ENCODE measurements at regions not wholly inside any gene's neighbourhood (a gene's known extent, or its start where the extent isn't known, plus 50 kb on each side); places are given as distances from the start of the nearest gene placed in this dataset.
A peak's percentile ranks its signal among the peaks of the same experiment; 100 is the strongest.

GRCh38 chr18:22538426-22538825 is 120.7 kb upstream of the CTAGE1 start:
- no peak for TF ChIP-seq POLR2A (IDR thresholded peaks at IDR 0.05)
- no peaks in the 10 kb centered on the region for H3K27me3 ChIP-seq
- H3K4me1 ChIP-seq = peaks cover 19 to 20% of the 10 kb centered on the region in 2 donors
- DNase-seq = peak; percentile 9 to 12
- H3K27ac ChIP-seq = no peak overlapping the region
- H3K9me3 ChIP-seq = no peaks in the 10 kb centered on the region
- no peaks in the 10 kb centered on the region for H3K36me3 ChIP-seq
- WGBS, 2 donors = 86 to 87% methylated on average over 5 of the region's 5 CpGs
- intact Hi-C loops (cut with DNase I) = no loop called here
- H3K4me3 ChIP-seq (replicated peaks in 1 of 3) = no peak overlapping the region

- intact Hi-C loops (cut with DNase I) = no loop called here
- no peaks in the 10 kb centered on the region for H3K9me3 ChIP-seq
- H3K36me3 ChIP-seq = no peaks in the 10 kb centered on the region
- no peak overlapping the region for H3K27ac ChIP-seq
- DNase-seq = peak; percentile 20 to 21
- no peaks in the 10 kb centered on the region for H3K27me3 ChIP-seq
- TF ChIP-seq, protein P1, sequence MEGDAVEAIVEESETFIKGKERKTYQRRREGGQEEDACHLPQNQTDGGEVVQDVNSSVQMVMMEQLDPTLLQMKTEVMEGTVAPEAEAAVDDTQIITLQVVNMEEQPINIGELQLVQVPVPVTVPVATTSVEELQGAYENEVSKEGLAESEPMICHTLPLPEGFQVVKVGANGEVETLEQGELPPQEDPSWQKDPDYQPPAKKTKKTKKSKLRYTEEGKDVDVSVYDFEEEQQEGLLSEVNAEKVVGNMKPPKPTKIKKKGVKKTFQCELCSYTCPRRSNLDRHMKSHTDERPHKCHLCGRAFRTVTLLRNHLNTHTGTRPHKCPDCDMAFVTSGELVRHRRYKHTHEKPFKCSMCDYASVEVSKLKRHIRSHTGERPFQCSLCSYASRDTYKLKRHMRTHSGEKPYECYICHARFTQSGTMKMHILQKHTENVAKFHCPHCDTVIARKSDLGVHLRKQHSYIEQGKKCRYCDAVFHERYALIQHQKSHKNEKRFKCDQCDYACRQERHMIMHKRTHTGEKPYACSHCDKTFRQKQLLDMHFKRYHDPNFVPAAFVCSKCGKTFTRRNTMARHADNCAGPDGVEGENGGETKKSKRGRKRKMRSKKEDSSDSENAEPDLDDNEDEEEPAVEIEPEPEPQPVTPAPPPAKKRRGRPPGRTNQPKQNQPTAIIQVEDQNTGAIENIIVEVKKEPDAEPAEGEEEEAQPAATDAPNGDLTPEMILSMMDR (IDR thresholded peaks at IDR 0.05) = no peak
- no peak for TF ChIP-seq POLR2A (IDR thresholded peaks at IDR 0.05)
- 74 to 75% methylated on average over 6 of the region's 6 CpGs for WGBS, 2 donors
- no peak overlapping the region for H3K4me3 ChIP-seq (replicated peaks in 1 of 3)
- H3K4me1 ChIP-seq = peaks cover 19 to 22% of the 10 kb centered on the region in 2 donors
These were observed 121.5 kb upstream of the CTAGE1 start for GRCh38 chr18:22539051-22539765.

DNA sequence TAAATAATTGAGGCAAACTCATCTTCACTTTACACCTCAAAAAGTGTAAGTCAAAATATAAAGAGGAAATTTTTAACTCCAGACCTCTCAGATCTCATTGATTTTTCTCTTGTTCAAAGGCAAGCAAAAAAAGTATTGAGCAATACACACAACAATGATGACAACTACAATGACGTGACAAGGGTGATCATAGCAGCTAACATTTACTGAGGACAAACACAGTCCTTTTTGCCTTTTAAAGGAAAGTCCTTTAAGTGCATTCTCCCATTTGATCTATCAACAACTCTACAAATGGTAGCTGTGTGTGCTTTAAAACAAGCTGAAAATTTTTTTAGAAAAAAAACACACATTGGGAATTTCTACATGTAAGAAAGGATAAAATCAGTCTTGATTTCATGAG is 123.5 kb upstream of the CTAGE1 start:
- Histone ChIP-seq H3K36me3 (no peaks in the 10 kb centered on the region), H3K4me3 (replicated peaks in 1 of 3) (no peak overlapping the region), H3K27me3 (no peaks in the 10 kb centered on the region), H3K9me3 (no peaks in the 10 kb centered on the region), H3K27ac (peak overlapping the region in 1 of 3 donors; percentile 50), H3K4me1 (peaks cover 19 to 22% of the 10 kb centered on the region in 2 donors)
- no peak for DNase-seq
- intact Hi-C loops (cut with DNase I) = no loop called here
- TF ChIP-seq, protein P1 (IDR thresholded peaks at IDR 0.05) = no peak
- no peak for TF ChIP-seq POLR2A (IDR thresholded peaks at IDR 0.05)
- WGBS, 2 donors = 77 to 90% methylated on average over 1 of the region's 1 CpG

DNA sequence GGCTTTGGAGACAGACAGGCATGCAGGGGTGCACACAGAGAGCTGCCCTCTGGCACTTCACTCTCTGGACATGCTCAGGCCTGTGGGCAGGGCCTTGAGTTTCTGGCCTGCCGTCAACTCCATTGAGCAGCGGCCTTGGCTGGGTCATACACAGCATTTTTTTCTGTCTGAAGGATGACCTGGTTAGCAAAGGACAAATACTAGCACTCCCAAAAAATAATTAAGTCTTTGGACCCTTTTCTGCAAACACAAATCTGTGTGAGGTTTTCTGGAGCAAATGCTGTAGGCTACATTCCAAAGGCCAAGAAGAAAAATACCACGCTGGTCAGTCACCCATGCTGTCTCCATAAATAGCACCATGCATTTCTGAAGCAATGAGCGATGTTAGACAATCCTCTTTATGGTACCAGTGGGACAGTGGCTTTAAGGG is 124.7 kb upstream of the CTAGE1 start:
- 33 to 42% methylated on average over 4 of the region's 4 CpGs for WGBS, 2 donors

GRCh38 chr18:22543769-22544168 is 126.1 kb upstream of the CTAGE1 start:
- Histone ChIP-seq H3K4me3 (replicated peaks in 1 of 3) (no peak overlapping the region), H3K27ac (peak overlapping the region in 1 of 3 donors; percentile 73), H3K4me1 (peaks cover 16 to 22% of the 10 kb centered on the region in 2 donors), H3K27me3 (no peaks in the 10 kb centered on the region), H3K9me3 (no peaks in the 10 kb centered on the region), H3K36me3 (no peaks in the 10 kb centered on the region)
- WGBS, 2 donors = 68 to 74% methylated on average over 4 of the region's 4 CpGs
- TF ChIP-seq, protein P1 (IDR thresholded peaks at IDR 0.05) = no peak
- no peak for TF ChIP-seq POLR2A (IDR thresholded peaks at IDR 0.05)
- DNase-seq = peak in 1 of 2 donors; percentile 11
- intact Hi-C loops (cut with DNase I) = no loop called here

More for the DNA sequence above, 124.7 kb upstream of the CTAGE1 start:
- Histone ChIP-seq H3K4me3 (replicated peaks in 1 of 3) (no peak overlapping the region), H3K36me3 (no peaks in the 10 kb centered on the region), H3K4me1 (peaks cover 16 to 22% of the 10 kb centered on the region in 2 donors), H3K9me3 (no peaks in the 10 kb centered on the region), H3K27ac (peak overlapping the region; percentile 34 to 73 (median 50)), H3K27me3 (no peaks in the 10 kb centered on the region)
- intact Hi-C loops (cut with DNase I) = no loop called here
- DNase-seq = peak; percentile 86 to 88
- TF ChIP-seq, protein P1 (IDR thresholded peaks at IDR 0.05) = no peak
- no peak for TF ChIP-seq POLR2A (IDR thresholded peaks at IDR 0.05)
